H1 (cell line): ENCODE measurements at regions not wholly inside any gene's neighbourhood (a gene's known extent, or its start where the extent isn't known, plus 50 kb on each side); places are given as distances from the start of the nearest gene placed in this dataset.
"Not testable (repeated sequence)": the region's sequence is repeated elsewhere in the genome, so short reads cannot be mapped to it uniquely, and the experiment has no call there.

ENCODE experiments used
- CTCF ChIA-PET: fragments of 300-600 bp; sonication (Branson Sonifier 250); formaldehyde crosslinking; loops from one replicate; lab custom pipeline; 2021; ENCODE audit not compliant: partially characterized antibody; lab: Charles Lee
- POLR2A ChIA-PET: fragments of 300-600 bp; sonication (Branson Sonifier 250); formaldehyde crosslinking; loops from one replicate; lab custom pipeline; 2021; ENCODE audit warnings: inconsistent platforms; ENCODE audit not compliant: partially characterized antibody; lab: Charles Lee
- DNase-seq, 2 experiments: peaks; one replicate each; pipeline versions ENCODE4 v3.0.0 to v3.0.0-alpha.2; 2010 to 2022; ENCODE audit warnings: low spot score in 2 of 2, low read depth in 1 of 2, mixed read lengths in 1 of 2
- FAIRE-seq: peaks from 2 replicates; lab custom pipeline; 2011; peaks lifted over from hg19 to GRCh38; lab: Jason Lieb, UNC
- H2AFZ ChIP-seq: 2 replicates; pipeline ENCODE4 v1.8.1; 2012; ENCODE audit warnings: low read length, inconsistent platforms
- H2AK5ac ChIP-seq: 2 replicates; pipeline ENCODE4 v1.6.1; 2013; ENCODE audit warnings: low read depth, low read length
- H2BK120ac ChIP-seq: replicated peaks from 2 replicates; pipeline ENCODE3; 2013; ENCODE audit warnings: low read depth, low read length, inconsistent platforms
- H2BK12ac ChIP-seq: 2 replicates; pipeline ENCODE4 v1.6.1; 2013; ENCODE audit warnings: low read depth, low read length
- H2BK15ac ChIP-seq: 2 replicates; pipeline ENCODE4 v1.6.1; 2013; ENCODE audit warnings: low read length
- H2BK20ac ChIP-seq: 2 replicates; pipeline ENCODE4 v1.6.1; 2013; ENCODE audit warnings: low read length
- H2BK5ac ChIP-seq: 2 replicates; pipeline ENCODE4 v1.6.1; 2013; ENCODE audit warnings: low read depth, low read length
- H3K14ac ChIP-seq: 2 replicates; pipeline ENCODE4 v1.6.1; 2013; ENCODE audit warnings: inconsistent platforms; ENCODE audit not compliant: insufficient read length
- H3K18ac ChIP-seq: 2 replicates; pipeline ENCODE4 v1.6.1; 2013; ENCODE audit warnings: low read length; ENCODE audit errors: extremely low read depth
- H3K23ac ChIP-seq: 2 replicates; pipeline ENCODE4 v1.6.1; 2013; ENCODE audit warnings: inconsistent platforms; ENCODE audit not compliant: insufficient read length
- H3K23me2 ChIP-seq: 2 replicates; pipeline ENCODE4 v1.6.1; 2013; ENCODE audit warnings: low read depth, low read length
- H3K27ac ChIP-seq: 2 replicates; pipeline ENCODE4 v1.6.1; 2011; ENCODE audit warnings: low read depth, low read length, inconsistent platforms
- H3K27me3 ChIP-seq, 4 experiments: replicated peaks in 1 of 4; 1 replicate in 1 of 4; 2 replicates in 3 of 4; pipeline versions ENCODE4 v1.6.1 to v1.8.1; 2011 to 2013; ENCODE audit warnings: low read length in 3 of 4, mild to moderate bottlenecking in 3 of 4, inconsistent platforms in 2 of 4, mixed read lengths in 2 of 4, moderate library complexity in 1 of 4; ENCODE audit not compliant: control insufficient read depth in 3 of 4, insufficient read depth in 3 of 4; ENCODE audit errors: extremely low read depth in 1 of 4
- H3K36me3 ChIP-seq, 4 experiments: 2 replicates each; pipeline versions ENCODE4 v1.6.1 to v1.8.1; 2011 to 2013; ENCODE audit warnings: mild to moderate bottlenecking in 4 of 4, low read length in 3 of 4, moderate library complexity in 2 of 4, control low read depth in 1 of 4, inconsistent platforms in 1 of 4; ENCODE audit not compliant: insufficient read depth in 4 of 4, control insufficient read depth in 2 of 4
- H3K4ac ChIP-seq: replicated peaks from 2 replicates; pipeline ENCODE3; 2013; ENCODE audit warnings: low read length, low read depth, mixed read lengths, inconsistent platforms; ENCODE audit not compliant: insufficient read length
- H3K4me1 ChIP-seq, 4 experiments: replicated peaks in 1 of 4; 1 replicate in 1 of 4; 2 replicates in 3 of 4; pipeline versions ENCODE4 v1.6.1 to v1.8.1; 2011 to 2013; ENCODE audit warnings: low read length in 3 of 4, inconsistent platforms in 2 of 4, mixed read lengths in 1 of 4; ENCODE audit not compliant: insufficient read depth in 4 of 4, control insufficient read depth in 3 of 4
- H3K4me2 ChIP-seq, 2 experiments: 2 replicates each; pipeline versions ENCODE4 v1.6.1 to v1.8.1; 2011 to 2013; ENCODE audit warnings: low read depth in 2 of 2, low read length in 2 of 2, control low read depth in 1 of 2, inconsistent platforms in 1 of 2, mild to moderate bottlenecking in 1 of 2; ENCODE audit not compliant: insufficient read depth in 1 of 2
- H3K4me3 ChIP-seq, 4 experiments: fragments of 200-600, 300-600 bp in 1 of 4; sonication (generic), shearing (Covaris generic), sonication (Bioruptor Twin) in 1 of 4; 2 replicates each; pipeline versions ENCODE4 v1.5.1 to v1.8.1; 2011 to 2016; ENCODE audit warnings: low read length in 4 of 4, low read depth in 3 of 4, control low read depth in 2 of 4, inconsistent platforms in 2 of 4, mild to moderate bottlenecking in 2 of 4, mixed read lengths in 1 of 4, moderate library complexity in 1 of 4; ENCODE audit not compliant: insufficient read depth in 2 of 4; ENCODE audit errors: extremely low read depth in 1 of 4
- H3K56ac ChIP-seq: replicated peaks from 2 replicates; pipeline ENCODE3; 2013; ENCODE audit warnings: low read depth, mild to moderate bottlenecking, mixed read lengths, low read length, inconsistent platforms; ENCODE audit not compliant: insufficient read length
- H3K79me1 ChIP-seq: 2 replicates; pipeline ENCODE4 v1.6.1; 2013; ENCODE audit warnings: low read depth, low read length, control low read depth
- H3K79me2 ChIP-seq, 2 experiments: 2 replicates each; pipeline versions ENCODE4 v1.6.1 to v1.8.1; 2012 to 2013; ENCODE audit warnings: low read length in 2 of 2, mild to moderate bottlenecking in 2 of 2, inconsistent platforms in 1 of 2; ENCODE audit not compliant: insufficient read depth in 2 of 2, control insufficient read depth in 1 of 2
- H3K9ac ChIP-seq, 4 experiments: replicated peaks in 1 of 4; 1 replicate in 1 of 4; 2 replicates in 3 of 4; pipeline versions ENCODE4 v1.6.1 to v1.8.1; 2011 to 2013; ENCODE audit warnings: low read depth in 3 of 4, low read length in 3 of 4, control low read depth in 2 of 4, mild to moderate bottlenecking in 2 of 4, moderate library complexity in 2 of 4, inconsistent platforms in 1 of 4; ENCODE audit errors: extremely low read depth in 1 of 4
- H3K9me3 ChIP-seq, 2 experiments: 2 replicates each; pipeline versions ENCODE4 v1.6.1 to v1.8.1; 2012 to 2013; ENCODE audit warnings: mild to moderate bottlenecking in 2 of 2, moderate library complexity in 2 of 2, control low read depth in 1 of 2, inconsistent platforms in 1 of 2, low read depth in 1 of 2, low read length in 1 of 2, mixed read lengths in 1 of 2; ENCODE audit not compliant: insufficient read depth in 2 of 2
- H4K20me1 ChIP-seq, 2 experiments: replicated peaks in 1 of 2; 2 replicates each; pipeline versions ENCODE3 to v1.8.1; 2011 to 2013; ENCODE audit warnings: inconsistent platforms in 2 of 2, low read length in 2 of 2, mild to moderate bottlenecking in 1 of 2; ENCODE audit not compliant: insufficient read depth in 2 of 2, control insufficient read depth in 1 of 2
- H4K5ac ChIP-seq: 2 replicates; pipeline ENCODE4 v1.6.1; 2013; ENCODE audit warnings: low read length, low read depth, mixed read lengths, inconsistent platforms; ENCODE audit not compliant: insufficient read length
- H4K8ac ChIP-seq: 2 replicates; pipeline ENCODE4 v1.8.0; 2013; ENCODE audit warnings: mild to moderate bottlenecking, moderate library complexity, low read length, inconsistent platforms; ENCODE audit not compliant: insufficient read depth; ENCODE audit errors: extremely low read depth
- H4K91ac ChIP-seq: replicated peaks from 2 replicates; pipeline ENCODE3; 2013; ENCODE audit warnings: low read length, mixed read lengths, inconsistent platforms; ENCODE audit not compliant: insufficient read length
- WGBS, 2 experiments: shearing (Covaris generic) in 1 of 2; methylation state at CpG; one replicate each; pipeline versions ENCODE4 v1.1.6 to v1.1.7; 2013 to 2015; ENCODE audit warnings: low lambda C conversion rate in 2 of 2, mixed read lengths in 2 of 2, inconsistent platforms in 1 of 2, low coverage in 1 of 2, missing lambda C conversion rate in 1 of 2; ENCODE audit not compliant: insufficient replicate concordance in 2 of 2, insufficient coverage in 1 of 2, insufficient read length in 1 of 2; ENCODE audit errors: extremely low coverage in 1 of 2, missing lambda C conversion rate in 1 of 2; 5-methylcytosine and 5-hydroxymethylcytosine counted together

GRCh38 chr21:5076854-5077253, 5444.5 kb upstream of the TPTE start:
- H3K4ac ChIP-seq, H3K27ac ChIP-seq, H3K23me2 ChIP-seq, H4K91ac ChIP-seq, DNase-seq, H3K56ac ChIP-seq, H3K79me2 ChIP-seq, H3K14ac ChIP-seq, H3K4me2 ChIP-seq, H2BK5ac ChIP-seq, H3K4me1 ChIP-seq, H2AK5ac ChIP-seq, H3K23ac ChIP-seq, FAIRE-seq, POLR2A ChIA-PET, H4K20me1 ChIP-seq, CTCF ChIA-PET, H3K4me3 ChIP-seq, H2BK15ac ChIP-seq, H2BK20ac ChIP-seq, H3K79me1 ChIP-seq, H3K9me3 ChIP-seq, H2AFZ ChIP-seq, H3K9ac ChIP-seq, H4K5ac ChIP-seq, H2BK120ac ChIP-seq, H3K27me3 ChIP-seq, H2BK12ac ChIP-seq, H3K36me3 ChIP-seq, H4K8ac ChIP-seq, H3K18ac ChIP-seq: not testable (repeated sequence)
- no CpG with 5 or more reads among the region's 7 CpGs for WGBS, 2 experiments

GRCh38 chr21:5079361-5079760, 5442.0 kb upstream of the TPTE start:
- H3K23ac ChIP-seq, H3K4me1 ChIP-seq, CTCF ChIA-PET, H3K18ac ChIP-seq, H3K79me1 ChIP-seq, H3K4me2 ChIP-seq, H2BK20ac ChIP-seq, H3K79me2 ChIP-seq, POLR2A ChIA-PET, H2BK5ac ChIP-seq, H3K9me3 ChIP-seq, H3K14ac ChIP-seq, H4K5ac ChIP-seq, H3K4me3 ChIP-seq, H4K91ac ChIP-seq, H3K27ac ChIP-seq, H2BK15ac ChIP-seq, H2BK12ac ChIP-seq, H2BK120ac ChIP-seq, FAIRE-seq, H2AFZ ChIP-seq, H4K20me1 ChIP-seq, H3K36me3 ChIP-seq, H3K27me3 ChIP-seq, H4K8ac ChIP-seq, H3K9ac ChIP-seq, H3K4ac ChIP-seq, H2AK5ac ChIP-seq, H3K56ac ChIP-seq, DNase-seq, H3K23me2 ChIP-seq: not testable (repeated sequence)
- WGBS, 2 experiments, result no CpG with 5 or more reads among the region's 8 CpGs
